Activated naive CD4-positive, alpha-beta T cell treated with anti-CD3 and anti-CD28 coated beads, Interleukin-2, amount 50 U/mL, for 24 hours (primary cell): ENCODE measurements at regions not wholly inside any gene's neighbourhood (a gene's known extent, or its start where the extent isn't known, plus 50 kb on each side); places are given as distances from the start of the nearest gene placed in this dataset.

Experiments
- H3K27ac Mint-ChIP-seq: one replicate; pipeline ENCODE4 v1.8.0; 2021; ENCODE audit warnings: mild to moderate bottlenecking, mixed read lengths
- H3K27me3 Mint-ChIP-seq: one replicate; pipeline ENCODE4 v1.8.0; 2021; ENCODE audit warnings: mixed read lengths
- H3K36me3 Mint-ChIP-seq: one replicate; pipeline ENCODE4 v1.8.0; 2021; ENCODE audit warnings: mixed read lengths
- H3K4me1 Mint-ChIP-seq: one replicate; pipeline ENCODE4 v1.8.0; 2021; ENCODE audit warnings: mixed read lengths
- H3K4me3 Mint-ChIP-seq: one replicate; pipeline ENCODE4 v1.8.0; 2021; ENCODE audit warnings: mild to moderate bottlenecking, mixed read lengths
- H3K9me3 Mint-ChIP-seq: one replicate; pipeline ENCODE4 v1.8.0; 2021; ENCODE audit warnings: mixed read lengths

DNA sequence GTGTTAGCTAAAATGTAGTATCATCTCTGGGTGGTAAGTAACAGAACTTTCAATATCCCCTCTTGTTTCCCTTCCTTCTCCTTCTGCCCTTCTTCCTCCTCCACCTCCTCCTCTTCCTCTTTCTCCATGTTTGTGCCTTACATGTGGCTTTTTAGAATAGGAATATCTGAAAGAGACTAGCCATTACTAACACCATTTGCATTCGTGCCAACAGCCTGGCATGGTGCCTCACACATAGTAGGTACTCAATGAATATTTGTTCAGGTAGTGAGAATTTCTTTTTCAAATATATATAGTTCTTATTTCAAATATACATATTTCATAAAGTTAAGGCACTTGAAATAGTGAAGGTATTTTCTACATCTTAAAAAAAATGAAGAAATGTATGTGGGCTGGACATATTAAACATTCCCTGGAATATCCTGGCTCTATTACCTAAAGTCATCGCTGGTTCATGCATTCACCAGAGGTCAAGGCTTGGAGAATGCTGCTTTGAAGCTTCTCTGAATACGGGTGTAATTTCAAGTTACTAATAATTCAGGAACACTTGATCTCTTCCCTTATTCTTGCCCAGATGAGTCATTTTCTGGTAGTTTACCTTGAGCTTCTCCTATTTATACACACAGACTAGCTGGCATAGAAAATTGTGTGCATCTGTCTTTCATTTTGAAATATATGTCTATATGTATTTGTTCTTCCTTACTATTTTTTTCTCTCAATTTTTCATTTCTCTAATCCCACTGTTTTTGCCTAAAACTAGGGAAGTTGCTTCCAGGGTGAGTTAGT is 319.4 kb downstream of the TGFB2 start:
- H3K27me3 Mint-ChIP-seq = no peaks in the 10 kb centered on the region
- H3K27ac Mint-ChIP-seq = no peak overlapping the region
- H3K9me3 Mint-ChIP-seq = no peaks in the 10 kb centered on the region

DNA sequence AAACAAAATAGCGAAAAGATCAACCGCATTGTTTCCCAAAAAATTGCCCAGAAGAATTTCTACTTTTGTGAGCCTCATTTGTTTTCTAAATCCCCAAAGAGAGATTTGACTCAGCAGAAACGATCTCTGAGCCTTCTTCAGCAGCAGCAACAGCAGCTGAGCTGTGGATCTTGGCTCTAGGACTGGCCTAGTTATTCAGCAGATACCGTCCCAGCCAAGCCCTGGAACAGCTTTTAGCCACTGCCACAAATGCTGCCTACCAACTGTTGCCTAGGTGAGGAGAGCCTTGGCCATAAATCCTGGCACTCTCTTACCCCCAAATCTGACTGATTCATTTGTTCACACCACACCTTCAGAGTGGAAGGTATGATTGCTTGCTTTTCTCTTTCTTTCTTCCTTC is 320.1 kb downstream of the TGFB2 start:
- no peaks in the 10 kb centered on the region for H3K27me3 Mint-ChIP-seq
- no peaks in the 10 kb centered on the region for H3K4me1 Mint-ChIP-seq
- H3K9me3 Mint-ChIP-seq = no peaks in the 10 kb centered on the region
- no peak overlapping the region for H3K4me3 Mint-ChIP-seq
- no peak overlapping the region for H3K27ac Mint-ChIP-seq
- H3K36me3 Mint-ChIP-seq = no peaks in the 10 kb centered on the region

More for the DNA sequence above, 319.4 kb downstream of the TGFB2 start:
- Mint-ChIP-seq H3K4me3 (no peak overlapping the region), H3K36me3 (no peaks in the 10 kb centered on the region), H3K4me1 (no peaks in the 10 kb centered on the region)

DNA sequence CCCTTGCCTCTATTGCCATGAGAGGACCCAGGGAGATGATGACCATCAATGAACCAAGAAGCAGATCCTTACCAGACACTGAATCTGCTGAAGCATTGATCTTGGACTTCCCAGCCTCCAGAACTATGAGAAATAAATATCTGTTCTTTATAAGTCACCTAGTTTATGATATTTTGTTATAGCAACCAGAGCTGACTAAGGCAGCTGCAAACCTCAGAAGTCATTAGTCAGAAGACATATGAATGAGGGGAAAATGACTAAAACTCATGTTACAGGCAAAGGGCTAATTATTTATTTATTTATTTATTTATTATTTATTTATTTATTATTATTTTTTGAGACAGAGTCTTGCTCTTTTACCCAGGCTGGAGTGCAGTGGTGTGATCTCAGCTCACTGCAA is 321.1 kb downstream of the TGFB2 start:
- Mint-ChIP-seq H3K27me3 (no peaks in the 10 kb centered on the region), H3K27ac (no peak overlapping the region), H3K4me3 (no peak overlapping the region), H3K4me1 (no peaks in the 10 kb centered on the region), H3K36me3 (no peaks in the 10 kb centered on the region), H3K9me3 (no peaks in the 10 kb centered on the region)

DNA sequence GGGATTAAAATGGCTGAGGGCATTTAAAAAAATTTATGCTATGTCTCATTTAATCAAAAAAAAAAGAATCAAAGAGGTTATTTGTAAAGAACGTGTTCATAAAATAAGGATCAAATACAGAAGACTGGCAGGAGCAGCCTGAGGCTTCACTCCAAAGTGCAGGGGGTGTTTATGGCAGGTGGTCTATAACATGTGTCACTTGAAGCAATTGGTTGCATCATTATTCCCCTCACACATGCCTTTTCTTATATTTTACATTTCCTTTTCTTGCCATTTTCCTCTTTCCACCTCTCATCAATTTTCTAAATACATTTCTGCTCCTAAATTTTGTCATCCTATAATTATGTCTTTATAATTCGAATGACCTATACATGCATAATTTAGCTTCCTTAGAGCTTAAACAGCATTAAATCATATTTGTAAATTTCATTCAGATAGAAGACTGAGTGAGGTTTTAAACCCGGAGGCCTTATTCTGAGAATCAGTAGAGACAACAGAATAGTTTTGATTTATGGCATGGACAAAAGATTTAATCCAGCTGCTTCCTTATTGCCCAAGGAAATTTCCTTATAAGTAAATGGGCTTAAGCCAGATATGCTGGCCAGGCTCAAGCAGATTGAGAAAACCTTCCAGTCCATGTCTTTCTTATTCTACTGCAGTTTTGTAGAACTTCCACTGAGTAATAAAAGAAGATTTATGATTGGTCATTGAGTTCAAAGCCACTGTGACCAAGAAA is 322.8 kb downstream of the TGFB2 start:
- Mint-ChIP-seq H3K27me3 (no peaks in the 10 kb centered on the region), H3K4me1 (no peaks in the 10 kb centered on the region), H3K36me3 (no peaks in the 10 kb centered on the region), H3K27ac (no peak overlapping the region), H3K4me3 (no peak overlapping the region), H3K9me3 (no peaks in the 10 kb centered on the region)

DNA sequence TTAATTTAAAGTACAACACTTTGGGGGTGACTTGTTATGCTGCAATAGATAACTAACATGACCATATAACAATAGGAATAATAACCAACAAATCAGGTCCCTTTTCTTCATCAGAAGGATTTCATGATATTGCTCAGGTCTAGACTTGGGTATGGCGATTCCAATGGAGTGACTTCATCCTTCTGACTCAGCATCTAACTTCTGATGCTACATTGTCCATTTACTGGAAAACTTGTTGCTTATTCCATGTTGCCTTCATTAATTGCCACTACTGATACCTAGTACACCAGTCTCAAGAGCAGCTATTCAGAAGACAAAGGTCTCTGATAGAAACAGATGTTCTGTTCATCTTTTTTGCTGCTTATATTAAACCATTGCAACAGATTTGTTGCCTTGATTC is 324.3 kb downstream of the TGFB2 start:
- Mint-ChIP-seq H3K36me3 (no peaks in the 10 kb centered on the region), H3K27me3 (no peaks in the 10 kb centered on the region), H3K9me3 (no peaks in the 10 kb centered on the region), H3K4me3 (no peak overlapping the region), H3K4me1 (no peaks in the 10 kb centered on the region), H3K27ac (no peak overlapping the region)

DNA sequence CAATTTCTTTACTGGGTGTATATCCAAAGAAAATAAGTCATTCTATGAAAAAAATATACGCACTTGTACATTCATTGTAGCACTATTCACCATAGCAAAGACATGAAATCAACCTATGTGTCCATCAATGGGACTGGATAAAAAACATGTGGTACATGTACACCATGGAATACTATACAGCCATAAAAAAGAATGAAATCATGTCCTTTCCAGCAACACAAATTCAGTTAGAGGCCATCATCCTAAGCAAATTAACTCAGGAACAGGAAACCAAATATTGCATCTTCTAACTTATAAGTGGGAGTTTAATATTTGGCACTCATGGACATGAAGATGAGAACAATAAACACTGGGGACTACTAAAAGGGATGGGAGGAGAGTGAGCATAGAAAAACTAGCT is 325.7 kb downstream of the TGFB2 start:
- Mint-ChIP-seq H3K27ac (no peak overlapping the region), H3K27me3 (no peaks in the 10 kb centered on the region), H3K9me3 (no peaks in the 10 kb centered on the region), H3K4me1 (no peaks in the 10 kb centered on the region), H3K36me3 (no peaks in the 10 kb centered on the region), H3K4me3 (no peak overlapping the region)

DNA sequence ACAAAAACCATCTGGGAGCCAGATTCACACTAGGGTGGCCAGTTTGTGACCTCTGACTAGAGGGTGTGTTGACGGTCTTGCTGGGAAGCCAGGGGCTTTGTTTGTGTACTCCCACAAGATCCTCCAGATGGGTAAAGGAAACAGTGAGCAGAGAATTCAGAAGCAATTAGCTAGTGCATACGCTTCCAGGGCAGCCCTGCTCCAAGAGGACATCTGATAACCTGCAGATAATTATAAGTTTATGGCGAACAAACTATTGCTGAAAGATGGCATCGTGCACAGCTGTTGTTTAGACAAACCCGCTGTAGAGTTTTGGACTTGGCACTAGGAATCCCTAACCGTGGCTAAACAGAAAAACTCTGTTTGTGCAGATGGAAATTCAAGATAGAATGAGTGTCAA is 326.4 kb downstream of the TGFB2 start:
- H3K36me3 Mint-ChIP-seq = no peaks in the 10 kb centered on the region
- no peak overlapping the region for H3K4me3 Mint-ChIP-seq
- no peaks in the 10 kb centered on the region for H3K4me1 Mint-ChIP-seq
- no peak overlapping the region for H3K27ac Mint-ChIP-seq
- no peaks in the 10 kb centered on the region for H3K9me3 Mint-ChIP-seq
- H3K27me3 Mint-ChIP-seq = no peaks in the 10 kb centered on the region

DNA sequence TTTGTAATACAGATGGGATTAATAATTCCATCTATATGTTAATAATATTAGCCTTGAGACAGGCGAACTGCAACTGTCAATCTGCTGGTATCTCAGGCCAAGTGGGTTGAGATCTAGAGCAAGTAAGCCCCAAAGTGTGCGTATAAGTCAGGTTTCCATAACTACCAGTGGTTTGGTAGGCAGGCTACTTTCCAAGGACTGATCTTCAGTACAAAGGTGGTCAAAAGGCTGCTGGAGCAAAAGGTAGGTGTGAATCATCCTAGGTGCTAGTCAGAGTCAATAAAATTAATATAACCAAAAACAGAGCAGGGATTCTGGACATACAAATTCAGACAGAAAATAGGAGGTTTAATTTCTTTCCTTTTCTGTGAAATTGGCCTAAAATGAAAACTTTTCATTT is 328.0 kb downstream of the TGFB2 start:
- no peak overlapping the region for H3K4me3 Mint-ChIP-seq
- no peaks in the 10 kb centered on the region for H3K27me3 Mint-ChIP-seq
- no peaks in the 10 kb centered on the region for H3K4me1 Mint-ChIP-seq
- H3K9me3 Mint-ChIP-seq = no peaks in the 10 kb centered on the region
- no peak overlapping the region for H3K27ac Mint-ChIP-seq
- no peaks in the 10 kb centered on the region for H3K36me3 Mint-ChIP-seq

DNA sequence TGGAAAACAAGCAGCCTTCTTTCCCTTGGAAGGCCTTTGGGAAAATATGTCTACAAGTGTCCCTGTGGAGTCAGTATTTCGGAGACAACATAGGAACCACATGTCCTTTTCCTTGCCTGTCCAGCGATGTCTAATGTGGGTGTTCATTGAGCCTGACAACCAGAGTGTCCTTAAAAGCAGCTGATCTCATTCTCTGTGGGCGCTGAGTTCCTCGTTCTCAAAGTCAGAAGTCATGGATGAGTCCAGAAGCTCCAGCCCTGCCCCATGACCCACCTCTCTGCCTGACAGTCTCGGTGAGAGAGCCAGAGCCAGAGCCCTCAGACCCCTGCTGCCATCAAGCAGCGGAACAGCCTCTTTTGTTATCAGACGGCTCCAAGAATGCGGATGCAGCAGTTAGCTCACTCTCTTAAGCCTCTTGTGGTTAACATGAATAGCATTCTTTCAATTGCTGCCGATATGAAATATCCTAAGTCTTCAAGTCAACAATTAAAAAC is 329.2 kb downstream of the TGFB2 start:
- Mint-ChIP-seq H3K27me3 (no peaks in the 10 kb centered on the region), H3K27ac (no peak overlapping the region), H3K9me3 (no peaks in the 10 kb centered on the region), H3K4me1 (no peaks in the 10 kb centered on the region), H3K36me3 (no peaks in the 10 kb centered on the region), H3K4me3 (no peak overlapping the region)

DNA sequence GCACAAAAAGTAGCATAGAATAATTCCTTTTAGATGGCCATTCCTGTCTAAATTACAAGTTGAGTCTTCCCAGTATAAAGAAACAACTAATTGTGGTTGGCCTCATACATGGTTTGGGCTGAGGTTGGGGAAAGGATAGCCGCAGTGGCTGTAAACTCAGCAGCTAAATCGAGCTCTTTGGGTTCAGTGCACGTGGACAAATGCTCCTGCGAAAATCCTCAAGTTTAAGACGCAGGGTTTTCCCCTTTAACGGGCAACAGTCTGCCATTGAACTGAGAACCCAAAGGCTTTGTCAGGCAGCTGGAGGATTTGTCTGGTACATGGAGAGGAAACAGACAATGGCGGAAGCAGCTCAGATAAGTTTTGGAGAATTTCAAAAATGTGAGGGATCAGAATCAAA is 331.9 kb downstream of the TGFB2 start:
- H3K4me3 Mint-ChIP-seq = no peak overlapping the region

DNA sequence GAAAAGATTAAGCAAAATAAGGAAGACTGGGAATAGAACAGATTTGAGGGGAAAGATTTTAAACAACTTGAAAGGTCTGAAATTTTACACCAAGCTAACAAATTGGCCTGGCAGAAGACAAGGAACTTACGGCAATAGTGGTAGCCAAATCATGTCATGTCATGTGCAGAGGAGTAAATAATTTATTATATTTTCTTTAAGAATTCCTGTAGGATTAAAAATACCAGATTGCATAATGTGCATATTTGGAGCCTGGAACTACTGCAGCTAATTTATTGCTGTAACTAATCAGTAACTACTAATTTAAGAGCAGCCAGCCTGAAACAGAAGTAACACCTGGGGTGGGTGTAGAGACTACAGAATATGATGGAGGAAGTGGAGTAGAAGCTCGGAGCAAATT is 334.3 kb downstream of the TGFB2 start:
- Mint-ChIP-seq H3K27ac (no peak overlapping the region), H3K9me3 (no peaks in the 10 kb centered on the region), H3K4me3 (no peak overlapping the region), H3K27me3 (no peaks in the 10 kb centered on the region), H3K4me1 (no peaks in the 10 kb centered on the region), H3K36me3 (no peaks in the 10 kb centered on the region)

More for the DNA sequence above, 331.9 kb downstream of the TGFB2 start:
- Mint-ChIP-seq H3K27me3 (no peaks in the 10 kb centered on the region), H3K27ac (no peak overlapping the region), H3K4me1 (no peaks in the 10 kb centered on the region), H3K9me3 (no peaks in the 10 kb centered on the region), H3K36me3 (no peaks in the 10 kb centered on the region)

DNA sequence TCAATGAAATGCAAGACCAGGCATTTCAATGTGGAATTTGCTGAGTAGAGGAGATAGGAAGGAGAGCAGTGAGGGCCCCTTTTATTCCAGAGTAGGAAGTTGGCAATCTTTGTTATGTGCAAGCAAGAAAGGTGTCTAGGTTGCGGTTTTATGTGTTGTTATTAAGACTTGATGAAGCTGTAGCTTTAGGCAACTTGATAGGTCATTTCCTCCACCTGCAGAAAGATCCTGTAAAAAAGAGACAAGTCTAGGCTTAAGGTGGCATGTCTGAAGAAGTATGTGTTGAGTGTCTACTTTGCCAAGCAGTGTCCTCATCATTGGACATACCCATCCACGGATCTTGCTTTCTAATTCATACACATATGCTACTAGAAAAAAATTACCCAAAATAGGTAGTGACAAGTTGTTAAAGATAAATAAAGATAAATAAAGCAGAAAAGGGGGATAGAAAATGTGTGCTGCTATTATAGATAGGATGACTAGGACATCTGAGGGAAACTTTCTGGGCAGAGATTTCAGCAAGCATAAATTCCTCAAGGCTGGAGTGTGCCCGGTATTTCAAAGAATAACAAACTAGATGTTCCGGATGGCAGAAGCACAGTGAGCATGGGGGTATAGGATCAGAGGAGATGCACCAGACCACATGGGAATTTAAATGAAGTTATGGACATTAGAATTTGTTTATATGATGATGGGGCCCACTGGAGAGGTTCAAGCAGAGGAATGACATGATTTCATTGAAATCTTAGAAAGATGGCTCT is 335.0 kb downstream of the TGFB2 start:
- H3K36me3 Mint-ChIP-seq = no peaks in the 10 kb centered on the region
- no peak overlapping the region for H3K27ac Mint-ChIP-seq
- H3K4me1 Mint-ChIP-seq = no peaks in the 10 kb centered on the region
- H3K9me3 Mint-ChIP-seq = no peaks in the 10 kb centered on the region
- H3K4me3 Mint-ChIP-seq = no peak overlapping the region
- H3K27me3 Mint-ChIP-seq = no peaks in the 10 kb centered on the region

DNA sequence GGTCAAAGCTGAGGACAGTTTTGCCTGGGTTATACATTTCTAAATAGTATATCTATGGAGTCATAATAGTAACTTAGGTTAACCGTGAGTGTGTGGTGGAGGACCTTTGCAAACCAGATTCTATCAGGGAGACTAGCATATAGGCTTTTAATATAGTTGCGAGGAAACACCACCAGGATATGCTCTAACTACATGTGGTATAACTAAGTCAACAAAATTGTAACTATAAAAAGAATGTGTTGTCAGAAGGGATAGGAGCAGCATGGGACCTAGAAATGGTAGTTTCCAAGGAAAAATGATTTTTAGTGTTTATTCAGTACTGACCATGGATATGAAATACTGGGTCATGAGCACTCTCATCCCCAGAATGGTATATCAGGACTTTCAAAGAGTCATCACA is 338.1 kb downstream of the TGFB2 start:
- no peak overlapping the region for H3K4me3 Mint-ChIP-seq

DNA sequence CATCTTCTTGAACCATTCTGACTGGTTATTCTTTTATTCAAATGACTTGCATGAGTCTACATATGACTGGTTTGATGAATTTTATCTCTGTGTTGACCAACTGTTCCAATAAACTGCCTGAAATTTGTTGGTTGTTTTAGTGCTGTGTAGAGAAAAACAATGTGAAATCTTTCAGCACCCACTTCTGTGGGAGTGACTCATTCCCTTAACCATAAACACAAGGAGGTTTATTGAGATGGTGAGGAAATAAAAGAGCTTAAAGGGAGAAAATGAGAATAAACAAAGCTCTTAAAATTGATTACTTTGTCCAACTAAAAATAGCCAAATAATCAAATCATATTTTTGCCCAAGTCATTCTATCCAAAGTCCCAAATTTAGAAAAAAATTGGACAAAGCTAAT is 341.1 kb downstream of the TGFB2 start:
- Mint-ChIP-seq H3K36me3 (no peaks in the 10 kb centered on the region), H3K27me3 (no peaks in the 10 kb centered on the region), H3K9me3 (no peaks in the 10 kb centered on the region), H3K27ac (no peak overlapping the region), H3K4me3 (no peak overlapping the region), H3K4me1 (no peaks in the 10 kb centered on the region)

More for the DNA sequence above, 338.1 kb downstream of the TGFB2 start:
- H3K27me3 Mint-ChIP-seq = no peaks in the 10 kb centered on the region
- no peak overlapping the region for H3K27ac Mint-ChIP-seq
- no peaks in the 10 kb centered on the region for H3K36me3 Mint-ChIP-seq
- H3K4me1 Mint-ChIP-seq = no peaks in the 10 kb centered on the region
- no peaks in the 10 kb centered on the region for H3K9me3 Mint-ChIP-seq

DNA sequence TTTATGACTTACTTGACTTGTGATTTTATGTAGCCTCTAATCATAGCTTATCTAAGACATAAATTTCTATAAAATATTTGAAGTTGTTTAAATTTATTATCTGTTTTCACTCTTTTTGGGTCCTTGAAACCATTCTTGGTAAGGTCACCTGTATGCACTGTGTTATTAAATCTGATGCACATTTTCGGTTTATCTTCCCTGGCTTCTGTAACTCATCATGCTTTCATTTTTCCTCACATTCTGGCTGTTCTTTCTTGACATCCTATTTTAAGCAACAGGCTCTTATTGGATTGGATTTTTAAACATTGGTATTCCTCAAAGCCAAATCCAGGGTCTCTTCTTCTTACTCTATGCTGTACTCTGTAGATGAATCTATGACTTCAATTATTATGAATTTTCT is 341.6 kb downstream of the TGFB2 start:
- Mint-ChIP-seq H3K36me3 (no peaks in the 10 kb centered on the region), H3K4me1 (no peaks in the 10 kb centered on the region), H3K27ac (no peak overlapping the region), H3K27me3 (no peaks in the 10 kb centered on the region), H3K4me3 (no peak overlapping the region), H3K9me3 (no peaks in the 10 kb centered on the region)

DNA sequence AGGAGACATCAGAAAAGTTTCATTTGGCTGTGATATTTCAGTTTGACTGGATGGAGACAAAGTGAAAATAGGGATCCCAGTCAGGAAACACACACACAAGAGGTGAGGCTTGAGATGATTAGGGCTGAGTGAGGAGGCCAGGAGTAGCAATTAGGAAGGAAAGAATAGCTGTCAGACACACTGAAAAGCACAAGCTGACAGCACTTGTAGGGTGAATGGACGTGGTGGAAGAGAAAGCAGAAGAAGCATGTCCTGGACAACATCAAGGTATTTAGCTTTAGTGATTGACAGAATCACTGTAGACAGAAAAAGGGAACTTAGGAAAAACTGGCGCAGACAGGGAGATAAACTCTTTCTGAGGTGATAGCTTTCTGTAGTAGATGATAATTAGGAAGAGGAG is 347.7 kb downstream of the TGFB2 start:
- Mint-ChIP-seq H3K4me3 (no peak overlapping the region), H3K4me1 (no peaks in the 10 kb centered on the region), H3K9me3 (no peaks in the 10 kb centered on the region), H3K27me3 (no peaks in the 10 kb centered on the region), H3K36me3 (no peaks in the 10 kb centered on the region), H3K27ac (no peak overlapping the region)
